ENCODE measurements at regions not wholly inside any gene's neighbourhood (a gene's known extent, or its start where the extent isn't known, plus 50 kb on each side); places are given as distances from the start of the nearest gene placed in this dataset.

GRCh38 chr3:163327086-163327485 lies 1751.2 kb downstream of the SI start:
- RAD21 ChIA-PET (ENCODE audit: low non-redundant PET in 1 of 2, low total read pairs in 2 of 2, uncharacterized antibody in 2 of 2, unreplicated experiment in 2 of 2): no interaction called here
- Histone ChIP-seq H4K20me1 (ENCODE audit: insufficient read depth) (no peaks in the 10 kb centered on the region), H3K9me2 (ENCODE audit: insufficient read depth) (no peaks in the 10 kb centered on the region), H3K79me2 (ENCODE audit: insufficient read depth, low read length) (no peaks in the 10 kb centered on the region), H2AFZ (ENCODE audit: low read depth, low read length, poor library complexity, severe bottlenecking) (no peak overlapping the region), H3K4me2 (ENCODE audit: low read length) (no peak overlapping the region), H3K4me1 (ENCODE audit: control insufficient read depth in 1 of 2, insufficient read depth in 2 of 2, low read length in 2 of 2) (no peaks in the 10 kb centered on the region), H3K9ac (ENCODE audit: low read length) (no peak overlapping the region), H3K36me3 (ENCODE audit: control insufficient read depth in 1 of 2, insufficient read depth in 2 of 2, low read length in 2 of 2) (no peaks in the 10 kb centered on the region), H3K27ac (ENCODE audit: low read depth, low read length) (no peak overlapping the region), H3K9me3 (ENCODE audit: control insufficient read depth in 1 of 2, insufficient read depth in 1 of 2, low read depth in 1 of 2, low read length in 2 of 2) (no peaks in the 10 kb centered on the region), H3K4me3 (replicated peaks in 1 of 2; ENCODE audit: low read depth in 1 of 2, low read length in 2 of 2) (no peak overlapping the region), H3K27me3 (ENCODE audit: insufficient read depth, low read length) (no peaks in the 10 kb centered on the region)
- no peak for ATAC-seq
- intact Hi-C loops (cut with micrococcal nuclease): no loop called here
- TF ChIP-seq SIN3A (IDR thresholded peaks at IDR 0.05; ENCODE audit: low read depth): no peak
- TF ChIP-seq RAD21 (IDR thresholded peaks at IDR 0.05; ENCODE audit: low read depth): no peak
- TF ChIP-seq EZH2 (IDR thresholded peaks at IDR 0.05): no peak
- TF ChIP-seq REST (IDR thresholded peaks at IDR 0.05; ENCODE audit: low read depth): no peak
- TF ChIP-seq CBX3 (IDR thresholded peaks at IDR 0.05; ENCODE audit: low read depth): no peak
- no peak for TF ChIP-seq MAX (IDR thresholded peaks at IDR 0.05)
- TF ChIP-seq CEBPB (IDR thresholded peaks at IDR 0.05; ENCODE audit: low read depth): no peak
- no peak for TF ChIP-seq ZFX (IDR thresholded peaks at IDR 0.05)
- BruUV-seq (replicated peaks): no TSS peak
- CTCF ChIA-PET: no interaction called here
- POLR2A ChIA-PET: no interaction called here
- no peak for DNase-seq (ENCODE audit: low read depth, low spot score)

- RAD21 ChIA-PET (ENCODE audit: low non-redundant PET in 1 of 2, low total read pairs in 2 of 2, uncharacterized antibody in 2 of 2, unreplicated experiment in 2 of 2): no interaction called here
- Histone ChIP-seq H3K4me1 (ENCODE audit: control insufficient read depth in 1 of 2, insufficient read depth in 2 of 2, low read length in 2 of 2) (no peaks in the 10 kb centered on the region), H3K4me2 (ENCODE audit: low read length) (no peak overlapping the region), H2AFZ (ENCODE audit: low read depth, low read length, poor library complexity, severe bottlenecking) (no peak overlapping the region), H3K9me3 (ENCODE audit: control insufficient read depth in 1 of 2, insufficient read depth in 1 of 2, low read depth in 1 of 2, low read length in 2 of 2) (no peaks in the 10 kb centered on the region), H3K27ac (ENCODE audit: low read depth, low read length) (no peak overlapping the region), H3K27me3 (ENCODE audit: insufficient read depth, low read length) (no peaks in the 10 kb centered on the region), H3K9ac (ENCODE audit: low read length) (no peak overlapping the region), H3K9me2 (ENCODE audit: insufficient read depth) (no peaks in the 10 kb centered on the region), H3K36me3 (ENCODE audit: control insufficient read depth in 1 of 2, insufficient read depth in 2 of 2, low read length in 2 of 2) (no peaks in the 10 kb centered on the region), H3K79me2 (ENCODE audit: insufficient read depth, low read length) (no peaks in the 10 kb centered on the region), H3K4me3 (replicated peaks in 1 of 2; ENCODE audit: low read depth in 1 of 2, low read length in 2 of 2) (no peak overlapping the region), H4K20me1 (ENCODE audit: insufficient read depth) (no peaks in the 10 kb centered on the region)
- DNase-seq (ENCODE audit: low read depth, low spot score): no peak
- ATAC-seq: no peak
- no TSS peak for BruUV-seq (replicated peaks)
- CTCF ChIA-PET: no interaction called here
- POLR2A ChIA-PET: no interaction called here
- intact Hi-C loops (cut with micrococcal nuclease): no loop called here
- no peak for TF ChIP-seq ZNF274 (IDR thresholded peaks at IDR 0.05; ENCODE audit: low read depth, low read length)
These were observed 1762.5 kb downstream of the SI start for GRCh38 chr3:163315786-163316185.

All from HCT116 (cell line).